ENCODE measurements at regions not wholly inside any gene's neighbourhood (a gene's known extent, or its start where the extent isn't known, plus 50 kb on each side); places are given as distances from the start of the nearest gene placed in this dataset.
"Not testable (repeated sequence)": the region's sequence is repeated elsewhere in the genome, so short reads cannot be mapped to it uniquely, and the experiment has no call there.

- no peaks in the 10 kb centered on the region for H3K27me3 ChIP-seq (ENCODE audit: control insufficient read depth, insufficient read depth, low read length, poor library complexity, severe bottlenecking)
- DNase-seq: no peak
- Mint-ChIP-seq H3K4me1 (no peaks in the 10 kb centered on the region), H3K9me3 (no peaks in the 10 kb centered on the region), H3K36me3 (ENCODE audit: low read depth) (no peaks in the 10 kb centered on the region), H3K27me3 (ENCODE audit: insufficient read depth) (no peaks in the 10 kb centered on the region), H3K27ac (no peak overlapping the region), H3K4me3 (no peak overlapping the region)
- WGBS, 2 experiments (ENCODE audit: insufficient coverage in 1 of 2, insufficient read length in 1 of 2): 94% methylated on average over 5 to 7 of the region's 9 CpGs
- no peaks in the 10 kb centered on the region for H3K9me3 ChIP-seq (ENCODE audit: control insufficient read depth, low read length)
- H3K4me3 ChIP-seq (ENCODE audit: low read length): no peak overlapping the region
- no peak overlapping the region for H3K9ac ChIP-seq (ENCODE audit: extremely low read depth, low read length, poor library complexity, severe bottlenecking)
- H3K4me1 ChIP-seq (ENCODE audit: control insufficient read depth, insufficient read depth, low read length): no peaks in the 10 kb centered on the region
- no peaks in the 10 kb centered on the region for H3K36me3 ChIP-seq (ENCODE audit: control insufficient read depth, insufficient read depth, low read length)
- no peak for TF ChIP-seq CTCF (conservative IDR thresholded peaks at IDR 0.05)
- no peak overlapping the region for H3K27ac ChIP-seq (ENCODE audit: low read depth, low read length)
Observed at GRCh38 chr17:54680410-54680809, 220.2 kb upstream of the TOM1L1 start.

- no peaks in the 10 kb centered on the region for H3K27me3 ChIP-seq (ENCODE audit: control insufficient read depth, insufficient read depth, low read length, poor library complexity, severe bottlenecking)
- DNase-seq: no peak
- TF ChIP-seq CTCF (conservative IDR thresholded peaks at IDR 0.05): no peak
- H3K4me3 ChIP-seq (ENCODE audit: low read length): no peak overlapping the region
- no peaks in the 10 kb centered on the region for H3K9me3 Mint-ChIP-seq
- H3K4me3 Mint-ChIP-seq: no peak overlapping the region
- WGBS, 2 experiments (ENCODE audit: insufficient coverage in 1 of 2, insufficient read length in 1 of 2): 88% methylated on average over 2 of the region's 2 CpGs; no CpG with 5 or more reads in 1 of the 2 experiments
- H3K9me3 ChIP-seq (ENCODE audit: control insufficient read depth, low read length): no peaks in the 10 kb centered on the region
- no peaks in the 10 kb centered on the region for H3K36me3 ChIP-seq (ENCODE audit: control insufficient read depth, insufficient read depth, low read length)
- H3K27ac Mint-ChIP-seq: no peak overlapping the region
- no peaks in the 10 kb centered on the region for H3K4me1 ChIP-seq (ENCODE audit: control insufficient read depth, insufficient read depth, low read length)
- H3K27me3 Mint-ChIP-seq (ENCODE audit: insufficient read depth): no peaks in the 10 kb centered on the region
- H3K36me3 Mint-ChIP-seq (ENCODE audit: low read depth): no peaks in the 10 kb centered on the region
- no peak overlapping the region for H3K27ac ChIP-seq (ENCODE audit: low read depth, low read length)
- no peak overlapping the region for H3K9ac ChIP-seq (ENCODE audit: extremely low read depth, low read length, poor library complexity, severe bottlenecking)
- no peaks in the 10 kb centered on the region for H3K4me1 Mint-ChIP-seq
Observed at GRCh38 chr17:54694287-54694887, 206.3 kb upstream of the TOM1L1 start.

GRCh38 chr17:54712798-54713197, 187.9 kb upstream of the TOM1L1 start:
- H3K36me3 Mint-ChIP-seq (ENCODE audit: low read depth); H3K27me3 ChIP-seq (ENCODE audit: control insufficient read depth, insufficient read depth, low read length, poor library complexity, severe bottlenecking); H3K4me3 Mint-ChIP-seq; H3K9me3 ChIP-seq (ENCODE audit: control insufficient read depth, low read length); H3K4me3 ChIP-seq (ENCODE audit: low read length); DNase-seq; H3K4me1 Mint-ChIP-seq; H3K27ac Mint-ChIP-seq; H3K36me3 ChIP-seq (ENCODE audit: control insufficient read depth, insufficient read depth, low read length); H3K4me1 ChIP-seq (ENCODE audit: control insufficient read depth, insufficient read depth, low read length); H3K27ac ChIP-seq (ENCODE audit: low read depth, low read length); H3K27me3 Mint-ChIP-seq (ENCODE audit: insufficient read depth); H3K9ac ChIP-seq (ENCODE audit: extremely low read depth, low read length, poor library complexity, severe bottlenecking): not testable (repeated sequence)
- WGBS, 2 experiments (ENCODE audit: insufficient coverage in 1 of 2, insufficient read length in 1 of 2): 62 to 77% methylated on average over 3 to 4 of the region's 4 CpGs
- H3K9me3 Mint-ChIP-seq: peaks cover 18% of the 10 kb centered on the region

- Mint-ChIP-seq H3K27me3 (ENCODE audit: insufficient read depth) (no peaks in the 10 kb centered on the region), H3K9me3 (peaks cover 3% of the 10 kb centered on the region), H3K27ac (no peak overlapping the region), H3K4me3 (no peak overlapping the region), H3K36me3 (ENCODE audit: low read depth) (no peaks in the 10 kb centered on the region), H3K4me1 (no peaks in the 10 kb centered on the region)
- H3K4me3 ChIP-seq (ENCODE audit: low read length): no peak overlapping the region
- no peak for TF ChIP-seq CTCF (conservative IDR thresholded peaks at IDR 0.05)
- DNase-seq: no peak
- H3K4me1 ChIP-seq (ENCODE audit: control insufficient read depth, insufficient read depth, low read length): no peaks in the 10 kb centered on the region
- no peak overlapping the region for H3K27ac ChIP-seq (ENCODE audit: low read depth, low read length)
- H3K9me3 ChIP-seq (ENCODE audit: control insufficient read depth, low read length): no peaks in the 10 kb centered on the region
- WGBS, 2 experiments (ENCODE audit: insufficient coverage in 1 of 2, insufficient read length in 1 of 2): 94 to 100% methylated on average over 2 of the region's 2 CpGs
- no peaks in the 10 kb centered on the region for H3K27me3 ChIP-seq (ENCODE audit: control insufficient read depth, insufficient read depth, low read length, poor library complexity, severe bottlenecking)
- no peaks in the 10 kb centered on the region for H3K36me3 ChIP-seq (ENCODE audit: control insufficient read depth, insufficient read depth, low read length)
- no peak overlapping the region for H3K9ac ChIP-seq (ENCODE audit: extremely low read depth, low read length, poor library complexity, severe bottlenecking)
Observed at GRCh38 chr17:54718286-54718685, 182.4 kb upstream of the TOM1L1 start.

All from endodermal cell (in vitro differentiated cells).